ENCODE measurements at regions not wholly inside any gene's neighbourhood (a gene's known extent, or its start where the extent isn't known, plus 50 kb on each side); places are given as distances from the start of the nearest gene placed in this dataset.

- DNase-seq (ENCODE audit: low spot score), result no peak
Observed at GRCh38 chrX:39504850-39505259, 592.9 kb downstream of the BCOR start.

GRCh38 chrX:39506131-39506530, 591.6 kb downstream of the BCOR start:
- no peak for DNase-seq (ENCODE audit: low spot score)

GRCh38 chrX:39507034-39507433, 590.7 kb downstream of the BCOR start:
- no peak for DNase-seq (ENCODE audit: low spot score)

- no peak for DNase-seq (ENCODE audit: low spot score)
Observed at GRCh38 chrX:39507617-39508299, 590.0 kb downstream of the BCOR start.

- DNase-seq (ENCODE audit: low spot score), result no peak
Observed at GRCh38 chrX:39508300-39508692, 589.5 kb downstream of the BCOR start.

- DNase-seq (ENCODE audit: low spot score), result no peak
Observed at GRCh38 chrX:39509157-39509556, 588.6 kb downstream of the BCOR start.

- DNase-seq (ENCODE audit: low spot score), result no peak
Observed at GRCh38 chrX:39513836-39514235, 583.9 kb downstream of the BCOR start.

GRCh38 chrX:39514801-39515200, 583.0 kb downstream of the BCOR start:
- DNase-seq (ENCODE audit: low spot score), result no peak

- DNase-seq (ENCODE audit: low spot score), result no peak
Observed at GRCh38 chrX:39516427-39516841, 581.3 kb downstream of the BCOR start.

- DNase-seq (ENCODE audit: low spot score), result no peak
Observed at GRCh38 chrX:39518476-39519029, 579.2 kb downstream of the BCOR start.

- DNase-seq (ENCODE audit: low spot score), result no peak
Observed at GRCh38 chrX:39519030-39519488, 578.7 kb downstream of the BCOR start.

GRCh38 chrX:39519566-39520301, 578.0 kb downstream of the BCOR start:
- DNase-seq (ENCODE audit: low spot score), result no peak

GRCh38 chrX:39525758-39526157, 572.0 kb downstream of the BCOR start:
- DNase-seq (ENCODE audit: low spot score), result no peak

- no peak for DNase-seq (ENCODE audit: low spot score)
Observed at GRCh38 chrX:39527025-39527424, 570.7 kb downstream of the BCOR start.

- no peak for DNase-seq (ENCODE audit: low spot score)
Observed at GRCh38 chrX:39528161-39528916, 569.4 kb downstream of the BCOR start.

- no peak for DNase-seq (ENCODE audit: low spot score)
Observed at GRCh38 chrX:39532761-39533160, 565.0 kb downstream of the BCOR start.

- DNase-seq (ENCODE audit: low spot score), result no peak
Observed at GRCh38 chrX:39534949-39535348, 562.8 kb downstream of the BCOR start.

- DNase-seq (ENCODE audit: low spot score), result no peak
Observed at GRCh38 chrX:39536211-39536610, 561.5 kb downstream of the BCOR start.

- no peak for DNase-seq (ENCODE audit: low spot score)
Observed at GRCh38 chrX:39541881-39542280, 555.9 kb downstream of the BCOR start.

- DNase-seq (ENCODE audit: low spot score), result no peak
Observed at GRCh38 chrX:39542316-39542715, 555.4 kb downstream of the BCOR start.

GRCh38 chrX:39550795-39551361, 546.9 kb downstream of the BCOR start:
- DNase-seq (ENCODE audit: low spot score), result no peak

GRCh38 chrX:39551762-39552161, 546.0 kb downstream of the BCOR start:
- DNase-seq (ENCODE audit: low spot score), result no peak
